ENCODE measurements at regions not wholly inside any gene's neighbourhood (a gene's known extent, or its start where the extent isn't known, plus 50 kb on each side); places are given as distances from the start of the nearest gene placed in this dataset.

DNA sequence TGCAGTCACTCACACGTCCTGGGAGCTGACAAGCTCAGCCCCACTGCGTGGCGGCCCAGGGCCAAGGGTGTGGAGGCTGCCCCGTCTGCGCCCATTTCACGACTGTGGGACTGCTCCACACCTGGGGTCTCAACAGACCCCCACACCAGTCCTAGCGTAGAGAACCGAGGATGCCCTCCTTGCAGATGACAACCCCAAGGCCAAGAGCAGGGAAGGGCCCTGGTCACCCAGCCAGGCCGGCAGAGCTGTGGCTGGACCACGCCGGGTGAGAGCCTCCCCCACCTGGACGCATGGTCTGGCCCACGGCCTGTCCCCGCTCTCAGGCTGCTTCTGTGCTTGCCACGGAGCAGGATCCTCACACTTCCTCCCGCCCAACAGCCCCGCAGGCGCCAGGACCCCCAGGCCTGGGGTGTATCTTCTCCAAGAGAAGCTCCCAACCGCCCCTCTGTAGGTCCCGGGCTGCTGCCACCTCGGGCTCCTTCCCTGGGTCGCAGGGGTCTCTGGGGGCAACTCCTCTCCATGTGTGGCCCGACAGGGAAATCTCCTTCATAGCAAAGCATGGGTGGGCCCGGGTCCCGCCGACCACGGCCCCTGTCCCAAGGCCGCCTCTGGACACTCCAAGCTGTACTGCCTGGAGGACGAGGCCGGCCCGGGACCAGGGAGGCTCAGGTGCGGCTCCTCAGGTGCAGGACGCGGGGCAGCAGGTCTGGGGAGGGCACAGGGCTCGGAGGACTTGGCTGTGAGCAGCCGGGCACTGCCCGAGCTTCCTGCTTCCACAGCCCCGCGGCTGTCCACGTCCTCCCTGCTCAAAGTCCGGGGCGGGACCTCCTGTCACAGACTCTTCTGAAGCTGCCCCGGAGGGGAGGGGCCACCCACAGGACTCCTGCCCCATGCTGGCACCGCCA is 88.8 kb downstream of the FOXL3 start:
- H3K4me1 ChIP-seq (replicated peaks) = peaks cover 5% of the 10 kb centered on the region; the same call in 1 of the 2 replicates
- H3K27ac ChIP-seq = no peak overlapping the region
- H3K4me3 ChIP-seq = no peak overlapping the region
- DNase-seq (ENCODE audit: low read depth in 1 of 2, low spot score in 2 of 2) = peak in 1 of 2 experiments; percentile 41
- no peaks in the 10 kb centered on the region for H3K27me3 ChIP-seq (replicated peaks)
- no peaks in the 10 kb centered on the region for H3K36me3 ChIP-seq
- H3K9me3 ChIP-seq (replicated peaks) = no peaks in the 10 kb centered on the region

DNA sequence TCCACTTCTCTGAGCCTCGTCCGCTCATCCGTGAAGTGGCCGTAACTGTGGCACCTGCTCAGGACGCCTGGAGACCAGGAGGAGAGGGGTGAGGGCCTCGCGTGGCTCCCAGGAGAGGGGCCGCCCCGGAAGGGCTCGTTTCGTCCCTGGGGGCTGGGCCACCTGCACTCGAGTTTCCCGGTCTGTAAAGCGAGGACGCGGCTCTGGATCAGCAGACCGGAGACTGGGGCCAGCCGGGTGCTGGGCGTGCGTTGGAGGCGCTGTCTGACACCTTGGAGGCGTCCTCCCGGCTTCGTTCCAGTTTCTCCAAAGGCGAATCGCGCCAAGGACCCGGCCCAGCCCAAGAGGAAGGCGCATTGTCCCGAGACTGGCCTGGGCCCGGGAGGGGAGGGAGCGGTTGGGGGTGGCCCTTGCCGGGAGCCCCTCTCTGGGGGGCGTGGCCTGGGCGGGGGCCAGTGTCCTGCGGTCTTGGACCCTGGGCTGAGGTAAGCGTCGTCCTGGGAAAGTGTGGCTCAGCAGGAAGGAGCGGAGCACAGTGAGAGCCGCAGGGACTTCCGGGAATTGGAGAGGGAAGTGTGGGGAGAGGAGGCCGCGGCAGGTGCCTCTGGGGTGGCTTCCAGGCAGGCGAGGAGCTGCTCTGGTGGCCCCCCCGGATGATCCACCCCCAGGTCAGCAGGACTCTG is 89.6 kb downstream of the FOXL3 start:
- Histone ChIP-seq H3K9me3 (replicated peaks) (0 out of 2 replicates have a peak, but pooled peaks cover 4% of the 10 kb centered on the region), H3K27me3 (replicated peaks) (no peaks in the 10 kb centered on the region), H3K4me1 (replicated peaks) (peaks cover 5% of the 10 kb centered on the region; the same call in 1 of the 2 replicates), H3K4me3 (no peak overlapping the region), H3K36me3 (no peaks in the 10 kb centered on the region), H3K27ac (no peak overlapping the region)
- peak in 1 of 2 experiments; percentile 44 for DNase-seq (ENCODE audit: low read depth in 1 of 2, low spot score in 2 of 2)

DNA sequence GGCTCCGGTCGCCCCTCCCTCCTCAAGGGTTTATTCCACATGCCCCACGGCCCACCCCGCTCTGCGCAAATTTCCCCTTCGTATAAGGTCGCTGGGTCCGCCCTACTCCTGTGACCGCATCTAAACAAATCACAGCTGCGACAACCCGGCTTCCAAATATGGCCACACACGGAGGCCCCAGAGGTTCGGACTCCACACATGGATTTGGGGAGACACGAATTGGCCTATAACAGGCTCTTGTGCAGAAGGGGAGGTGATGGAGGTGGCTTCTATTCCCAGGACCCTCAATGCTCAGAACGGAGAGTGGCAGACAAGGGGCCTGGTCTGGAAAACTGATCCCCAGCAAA is 90.1 kb downstream of the FOXL3 start:
- Histone ChIP-seq H3K27ac (no peak overlapping the region), H3K4me3 (no peak overlapping the region), H3K4me1 (replicated peaks) (peaks cover 5% of the 10 kb centered on the region; the same call in 1 of the 2 replicates), H3K36me3 (no peaks in the 10 kb centered on the region), H3K27me3 (replicated peaks) (no peaks in the 10 kb centered on the region), H3K9me3 (replicated peaks) (0 out of 2 replicates have a peak, but pooled peaks cover 4% of the 10 kb centered on the region)
- DNase-seq (ENCODE audit: low read depth in 1 of 2, low spot score in 2 of 2) = peak in 1 of 2 experiments; percentile 37

DNA sequence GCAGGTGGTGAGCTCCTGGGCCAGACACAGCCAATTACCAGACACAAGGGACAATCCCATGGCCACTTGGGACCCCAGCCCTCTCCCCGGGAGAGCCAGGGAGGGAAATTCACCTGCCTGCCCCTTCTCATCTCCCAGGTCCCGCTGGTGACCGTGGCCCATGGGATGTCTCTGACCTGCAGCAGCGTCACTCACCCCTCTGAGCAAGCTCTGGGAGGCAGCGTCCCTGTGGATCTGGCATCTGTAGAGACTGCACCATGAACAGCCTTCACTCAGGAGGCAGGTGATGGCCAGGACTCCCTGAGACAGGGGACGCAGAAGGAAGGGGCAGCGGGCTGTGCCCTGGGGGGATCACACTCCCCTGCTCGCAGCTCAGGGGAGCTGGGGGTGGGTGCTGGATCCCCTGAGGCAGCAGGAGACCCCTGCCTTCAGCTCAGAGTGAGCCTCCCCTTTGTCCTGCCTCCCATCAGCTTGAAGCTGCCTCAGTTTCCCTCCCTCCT is 90.8 kb downstream of the FOXL3 start:
- H3K27me3 ChIP-seq (replicated peaks) = no peaks in the 10 kb centered on the region

DNA sequence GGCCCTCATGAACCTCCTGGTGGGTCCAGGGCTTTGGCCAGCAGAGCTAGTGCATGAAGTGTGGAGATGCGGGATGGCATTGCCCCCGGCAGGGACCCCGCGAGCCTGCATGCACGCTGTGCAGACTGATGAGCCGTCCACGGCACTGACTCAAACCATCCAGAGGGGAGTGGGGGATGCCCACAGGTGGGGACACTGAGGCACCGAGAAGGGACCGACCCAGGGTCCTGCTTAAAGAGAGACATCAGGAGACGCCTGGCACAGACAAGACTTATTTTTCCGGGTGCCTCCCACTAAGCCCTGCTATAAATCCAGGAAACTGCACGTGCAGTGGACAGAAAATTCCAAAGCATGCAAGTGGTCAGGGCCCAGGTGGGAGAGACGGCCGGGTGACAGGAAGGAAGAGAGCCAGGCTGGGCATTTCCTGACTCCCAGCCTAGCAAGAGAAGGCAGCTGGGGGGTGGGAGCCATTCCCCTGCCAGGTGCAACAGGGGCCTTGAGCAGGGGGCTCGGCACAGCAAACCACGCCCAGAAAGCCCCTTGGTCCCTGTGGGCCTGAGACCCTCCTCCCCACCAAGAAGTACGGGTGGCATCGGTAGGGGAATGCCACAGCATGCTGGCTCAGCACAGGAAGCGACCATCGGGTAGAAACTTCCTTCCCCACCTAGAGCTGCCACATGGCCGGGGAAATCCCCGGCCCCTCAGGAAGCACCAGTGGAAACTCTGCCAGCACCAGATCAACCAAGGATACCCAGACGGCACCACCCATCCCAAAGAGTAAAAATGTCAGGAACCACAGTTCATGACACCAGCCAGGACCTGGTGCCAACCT is 91.5 kb downstream of the FOXL3 start:
- no peak overlapping the region for H3K4me3 ChIP-seq
- no peak overlapping the region for H3K27ac ChIP-seq
- no peaks in the 10 kb centered on the region for H3K27me3 ChIP-seq (replicated peaks)
- no peaks in the 10 kb centered on the region for H3K36me3 ChIP-seq
- peaks cover 5% of the 10 kb centered on the region; the same call in 1 of the 2 replicates for H3K4me1 ChIP-seq (replicated peaks)
- DNase-seq (ENCODE audit: low read depth in 1 of 2, low spot score in 2 of 2) = peak in 1 of 2 experiments; percentile 31
- 0 out of 2 replicates have a peak, but pooled peaks cover 4% of the 10 kb centered on the region for H3K9me3 ChIP-seq (replicated peaks)

More for the DNA sequence above, 90.8 kb downstream of the FOXL3 start:
- H3K4me3 ChIP-seq = no peak overlapping the region
- peak in 1 of 2 experiments; percentile 37 for DNase-seq (ENCODE audit: low read depth in 1 of 2, low spot score in 2 of 2)
- no peaks in the 10 kb centered on the region for H3K36me3 ChIP-seq
- H3K27ac ChIP-seq = no peak overlapping the region
- H3K9me3 ChIP-seq (replicated peaks) = 0 out of 2 replicates have a peak, but pooled peaks cover 4% of the 10 kb centered on the region
- H3K4me1 ChIP-seq (replicated peaks) = peaks cover 5% of the 10 kb centered on the region; the same call in 1 of the 2 replicates

DNA sequence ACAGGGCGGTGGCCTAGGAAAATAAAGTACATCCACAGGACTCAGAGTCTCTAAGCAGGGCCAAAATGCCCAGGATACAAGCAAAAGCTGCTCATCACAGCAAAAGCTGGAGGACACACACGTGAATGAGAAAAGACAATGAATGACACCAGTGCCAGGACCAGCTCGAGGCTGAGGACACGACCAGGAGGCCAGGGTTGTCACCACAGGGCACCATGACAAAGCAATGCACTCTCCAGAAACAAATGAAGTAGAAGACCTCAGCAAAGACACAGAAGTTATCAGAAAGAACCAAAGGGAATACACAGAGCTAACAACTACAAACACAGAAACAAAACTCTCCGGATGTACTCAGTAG is 92.1 kb downstream of the FOXL3 start:
- H3K9me3 ChIP-seq (replicated peaks) = peaks cover 4% of the 10 kb centered on the region; the same call in 1 of the 2 replicates
- no peak overlapping the region for H3K4me3 ChIP-seq
- no peak for DNase-seq (ENCODE audit: low read depth in 1 of 2, low spot score in 2 of 2)
- H3K27ac ChIP-seq = no peak overlapping the region
- H3K27me3 ChIP-seq (replicated peaks) = no peaks in the 10 kb centered on the region
- no peaks in the 10 kb centered on the region for H3K36me3 ChIP-seq
- H3K4me1 ChIP-seq (replicated peaks) = peaks cover 5% of the 10 kb centered on the region; the same call in 1 of the 2 replicates

DNA sequence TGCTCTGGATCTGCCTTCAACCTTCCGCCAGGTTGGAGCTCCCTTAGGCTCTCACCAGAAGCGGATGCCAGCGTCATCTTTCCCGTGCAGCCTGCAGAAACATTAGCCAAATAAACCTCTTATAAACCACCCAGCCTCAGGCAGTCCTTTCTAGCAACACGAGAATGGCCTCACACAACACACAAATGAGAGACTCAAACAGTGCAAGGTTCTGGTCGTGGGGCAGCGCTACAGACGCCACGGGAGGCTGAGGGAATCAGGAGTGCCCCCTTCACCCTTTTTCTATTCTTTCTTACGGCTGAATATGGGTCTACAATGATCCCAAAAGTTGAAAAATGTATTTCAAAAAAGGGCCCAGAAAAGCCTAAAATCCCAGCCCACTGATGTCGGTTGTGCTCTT is 96.4 kb downstream of the FOXL3 start:
- no peaks in the 10 kb centered on the region for H3K27me3 ChIP-seq (replicated peaks)
- H3K4me1 ChIP-seq (replicated peaks) = no peaks in the 10 kb centered on the region
- H3K27ac ChIP-seq = no peak overlapping the region
- peaks cover 9% of the 10 kb centered on the region for H3K9me3 ChIP-seq (replicated peaks)
- no peak overlapping the region for H3K4me3 ChIP-seq
- H3K36me3 ChIP-seq = no peaks in the 10 kb centered on the region
- no peak for DNase-seq (ENCODE audit: low read depth in 1 of 2, low spot score in 2 of 2)

DNA sequence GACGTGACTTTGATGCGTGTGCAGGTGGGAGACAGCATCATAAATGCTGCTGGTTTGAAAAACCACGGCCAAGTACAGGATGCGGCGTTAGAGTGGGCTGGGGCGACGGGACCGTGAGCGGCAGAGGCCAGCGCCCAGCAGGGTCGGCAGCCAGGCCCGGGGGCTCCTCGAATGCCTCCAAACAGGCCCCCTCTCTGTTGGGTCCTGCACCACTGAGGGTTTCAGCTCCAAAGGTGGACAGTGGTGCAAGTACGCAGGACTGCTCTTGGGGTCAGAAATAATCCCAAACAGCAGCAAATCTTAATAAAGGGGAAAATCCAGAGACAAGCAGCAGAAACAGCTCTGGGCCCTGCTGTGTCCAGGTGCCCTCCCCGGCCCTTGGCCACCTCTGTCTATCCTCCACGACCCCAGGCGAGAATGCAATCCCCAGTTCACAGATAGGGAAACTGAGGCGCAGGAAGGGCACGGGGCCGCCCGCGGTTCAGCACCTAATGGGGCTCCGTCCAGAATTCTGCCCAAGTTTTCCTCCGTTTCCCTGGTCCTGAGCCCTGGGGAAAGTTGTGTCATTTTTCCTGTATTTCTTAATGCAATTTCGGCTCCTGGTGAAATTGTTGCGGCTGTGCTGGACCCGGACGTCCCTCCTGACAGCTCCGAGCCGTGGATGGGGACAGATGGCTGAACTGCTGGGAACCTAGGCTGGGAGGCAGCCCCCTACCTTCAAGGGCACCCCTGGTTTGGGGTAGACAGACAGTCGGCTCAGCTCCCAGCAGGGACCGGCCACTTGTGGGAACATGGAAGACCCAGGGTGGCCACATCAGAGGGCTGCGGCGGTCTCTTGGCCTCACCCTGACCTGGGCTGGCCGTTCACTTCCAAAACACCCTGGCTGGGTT is 97.4 kb downstream of the FOXL3 start:
- no peaks in the 10 kb centered on the region for H3K36me3 ChIP-seq
- no peaks in the 10 kb centered on the region for H3K27me3 ChIP-seq (replicated peaks)
- H3K27ac ChIP-seq = no peak overlapping the region
- no peak overlapping the region for H3K4me3 ChIP-seq
- DNase-seq (ENCODE audit: low read depth in 1 of 2, low spot score in 2 of 2) = peak in 1 of 2 experiments; percentile 36
- H3K9me3 ChIP-seq (replicated peaks) = peaks cover 9% of the 10 kb centered on the region
- H3K4me1 ChIP-seq (replicated peaks) = no peaks in the 10 kb centered on the region

DNA sequence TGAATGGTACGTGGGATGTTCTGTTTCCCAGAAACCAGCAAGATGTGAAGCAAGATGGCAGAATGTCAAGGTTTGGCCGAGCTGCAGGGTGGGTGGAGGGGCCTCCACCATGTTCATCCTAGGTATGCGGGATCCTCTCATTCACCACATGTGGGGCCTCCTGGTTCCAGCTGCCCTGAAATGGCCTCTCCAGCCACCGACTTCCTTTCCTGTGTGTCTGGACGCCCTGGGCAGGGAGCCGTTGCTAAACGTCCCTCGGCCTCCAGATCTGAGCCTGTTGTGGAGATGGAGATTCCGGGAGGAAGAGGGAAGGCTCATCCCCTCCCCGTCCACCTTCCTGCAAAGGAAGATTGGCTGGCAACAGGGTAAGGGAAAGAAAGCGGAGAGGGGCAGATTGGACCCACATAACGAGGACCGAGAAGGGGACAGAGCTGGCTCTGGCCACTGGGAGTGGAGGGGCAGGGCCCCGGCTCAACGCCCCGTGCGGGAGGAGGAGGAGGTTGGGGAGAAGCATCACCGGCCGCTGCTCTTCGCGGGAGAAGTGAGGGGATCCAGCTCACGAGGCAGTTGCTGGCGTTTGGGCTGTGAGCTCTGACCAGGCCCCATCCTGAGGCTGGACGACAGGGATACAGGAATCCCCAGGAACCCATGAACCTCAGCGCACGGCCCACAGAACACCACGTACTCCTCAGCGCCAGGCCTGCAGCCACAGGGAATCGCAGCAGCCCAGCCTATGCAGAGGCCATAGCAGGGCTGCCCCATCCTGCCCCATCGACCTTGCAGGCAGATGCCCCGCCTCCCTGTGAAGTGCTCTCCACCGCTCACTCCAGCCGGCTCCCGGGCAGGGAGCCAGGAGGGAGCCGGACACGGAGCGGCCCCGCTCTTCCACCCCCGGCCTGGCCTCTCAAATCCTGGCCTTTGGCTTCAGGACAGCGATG is 98.3 kb downstream of the FOXL3 start:
- peak in 1 of 2 experiments; percentile 37 for DNase-seq (ENCODE audit: low read depth in 1 of 2, low spot score in 2 of 2)
- no peaks in the 10 kb centered on the region for H3K27me3 ChIP-seq (replicated peaks)
- no peak overlapping the region for H3K27ac ChIP-seq
- H3K9me3 ChIP-seq (replicated peaks) = peaks cover 12% of the 10 kb centered on the region
- no peaks in the 10 kb centered on the region for H3K4me1 ChIP-seq (replicated peaks)
- no peak overlapping the region for H3K4me3 ChIP-seq
- no peaks in the 10 kb centered on the region for H3K36me3 ChIP-seq

DNA sequence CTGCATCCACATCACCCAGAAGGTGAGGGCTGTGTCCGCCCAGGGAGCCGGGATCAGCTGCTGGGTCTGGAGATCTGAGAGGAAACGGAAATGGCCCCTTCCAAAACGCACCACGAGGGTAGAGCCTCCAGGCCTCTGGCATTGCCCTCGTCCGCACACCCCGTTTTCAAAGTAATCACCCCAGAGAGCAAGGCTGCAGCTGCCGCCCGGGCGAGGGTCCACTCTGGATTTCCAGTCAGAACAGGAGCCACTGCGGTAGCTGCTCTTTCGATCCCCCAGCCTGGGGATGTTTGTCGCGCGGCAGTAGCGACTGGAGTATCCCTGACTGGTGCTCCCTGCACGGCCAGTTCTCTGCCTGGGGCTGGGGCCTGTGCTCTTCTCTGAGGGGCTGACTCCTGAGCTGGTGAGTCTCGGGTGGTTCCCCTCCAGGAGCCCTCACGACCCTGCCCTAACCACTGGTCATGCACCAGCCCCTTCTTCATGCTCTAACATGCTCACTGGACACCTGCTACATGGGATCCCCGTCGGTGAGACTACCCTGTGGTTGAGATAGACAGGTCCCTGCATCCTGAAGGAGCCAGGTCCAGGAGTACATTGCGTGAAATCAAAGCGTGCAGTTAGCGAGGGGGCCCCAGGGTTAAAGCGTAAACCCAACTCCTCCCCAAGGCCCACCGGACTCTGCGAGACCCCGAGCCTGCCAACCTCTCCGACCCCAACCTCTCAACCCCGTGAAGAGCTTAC is 99.2 kb downstream of the FOXL3 start:
- H3K4me3 ChIP-seq = no peak overlapping the region
- no peaks in the 10 kb centered on the region for H3K4me1 ChIP-seq (replicated peaks)
- DNase-seq (ENCODE audit: low read depth in 1 of 2, low spot score in 2 of 2) = peak in 1 of 2 experiments; percentile 40
- peaks cover 12% of the 10 kb centered on the region for H3K9me3 ChIP-seq (replicated peaks)
- no peaks in the 10 kb centered on the region for H3K36me3 ChIP-seq
- no peak overlapping the region for H3K27ac ChIP-seq
- no peaks in the 10 kb centered on the region for H3K27me3 ChIP-seq (replicated peaks)

DNA sequence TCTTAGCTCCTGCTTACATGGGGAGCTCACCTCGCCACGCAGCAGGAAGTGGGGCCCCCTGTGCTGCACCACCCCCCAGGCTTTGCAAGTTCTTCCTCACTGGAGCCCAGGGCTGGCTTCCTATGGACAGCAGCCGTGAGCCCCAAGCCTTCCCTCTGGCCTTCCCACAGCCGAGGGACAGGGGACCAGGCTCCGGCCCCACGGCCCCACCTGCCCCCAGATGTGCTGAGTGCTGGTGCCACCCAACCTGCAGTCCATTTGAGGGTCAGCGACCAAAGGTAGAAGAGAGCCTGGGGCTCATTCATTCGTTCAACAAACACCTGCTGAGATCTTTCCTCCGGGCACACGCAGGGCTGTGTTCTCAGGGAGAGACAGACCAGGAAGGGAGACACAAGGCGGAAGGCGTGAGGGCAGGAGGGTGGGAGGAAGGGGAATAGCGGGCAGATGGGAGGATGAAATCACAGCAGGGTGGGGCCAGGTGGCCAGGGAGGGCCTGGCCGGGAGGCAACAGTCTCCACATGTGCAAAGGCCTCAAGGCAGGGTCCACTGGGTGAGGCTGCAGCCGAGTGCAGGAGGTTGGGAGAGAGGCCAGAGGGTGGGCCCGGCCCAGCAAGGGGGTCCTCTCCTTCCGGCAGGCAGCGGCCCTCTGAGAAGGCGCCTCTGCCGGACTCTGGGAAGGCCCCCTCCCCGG is 100.1 kb downstream of the FOXL3 start:
- peak in 1 of 2 experiments; percentile 30 for DNase-seq (ENCODE audit: low read depth in 1 of 2, low spot score in 2 of 2)
- Histone ChIP-seq H3K4me1 (replicated peaks) (no peaks in the 10 kb centered on the region), H3K4me3 (no peak overlapping the region), H3K27ac (no peak overlapping the region), H3K9me3 (replicated peaks) (peaks cover 8% of the 10 kb centered on the region), H3K27me3 (replicated peaks) (no peaks in the 10 kb centered on the region), H3K36me3 (no peaks in the 10 kb centered on the region)
